DND-41 (cell line): ENCODE measurements at regions not wholly inside any gene's neighbourhood (a gene's known extent, or its start where the extent isn't known, plus 50 kb on each side); places are given as distances from the start of the nearest gene placed in this dataset.

Experiments used
- ATAC-seq: fragments of 200-7000 bp; cut with Tn5 transposase; 3 replicates; pipeline ENCODE4 v1.9.1; 2021; ENCODE audit warnings: low read depth; ENCODE audit not compliant: insufficient read depth
- DNase-seq: peaks from one replicate; pipeline ENCODE4 v3.0.0-alpha.2; 2020
- H2AFZ ChIP-seq: 2 replicates; pipeline ENCODE4 v1.6.0; 2012; ENCODE audit warnings: low read depth, low read length
- H3K27ac ChIP-seq: 2 replicates; pipeline ENCODE4 v1.5.1; 2012; ENCODE audit warnings: low read length, inconsistent platforms
- H3K27me3 ChIP-seq: fragments of 200-600 bp; sonication (generic); 2 replicates; pipeline ENCODE4 v1.6.0; 2012; ENCODE audit warnings: low read length, mild to moderate bottlenecking, inconsistent platforms; ENCODE audit not compliant: insufficient read depth, poor library complexity
- H3K36me3 ChIP-seq: 2 replicates; pipeline ENCODE4 v1.5.1; 2012; ENCODE audit warnings: low read length, inconsistent platforms; ENCODE audit not compliant: insufficient read depth
- H3K4me1 ChIP-seq: 2 replicates; pipeline ENCODE4 v1.5.1; 2012; ENCODE audit warnings: mild to moderate bottlenecking, low read length; ENCODE audit not compliant: insufficient read depth
- H3K4me2 ChIP-seq: 2 replicates; pipeline ENCODE4 v1.6.0; 2012; ENCODE audit warnings: mild to moderate bottlenecking, moderate library complexity, low read length, inconsistent platforms; ENCODE audit not compliant: insufficient read depth
- H3K4me3 ChIP-seq, 2 experiments: fragments of 200-600 bp in 1 of 2; shearing (Covaris generic) in 1 of 2; 2 replicates each; pipeline ENCODE4 v1.5.1; 2012 to 2016; ENCODE audit warnings: inconsistent platforms in 2 of 2, low read length in 2 of 2, mild to moderate bottlenecking in 2 of 2, low read depth in 1 of 2, moderate library complexity in 1 of 2
- H3K79me2 ChIP-seq: 2 replicates; pipeline ENCODE4 v1.6.0; 2012; ENCODE audit warnings: low read length, inconsistent platforms; ENCODE audit not compliant: insufficient read depth
- H3K9ac ChIP-seq: 2 replicates; pipeline ENCODE4 v1.6.0; 2012; ENCODE audit warnings: low read depth, mild to moderate bottlenecking, inconsistent platforms, low read length, moderate library complexity
- H3K9me3 ChIP-seq: 2 replicates; pipeline ENCODE4 v1.5.1; 2012; ENCODE audit warnings: low read length, moderate library complexity, mild to moderate bottlenecking, inconsistent platforms; ENCODE audit not compliant: insufficient read depth, severe bottlenecking
- H4K20me1 ChIP-seq: 2 replicates; pipeline ENCODE4 v1.6.0; 2012; ENCODE audit warnings: low read length; ENCODE audit not compliant: insufficient read depth
- EZH2 ChIP-seq: IDR thresholded peaks from 3 replicates; pipeline ENCODE4 v1.6.1; 2012; ENCODE audit warnings: borderline replicate concordance, low read depth, mild to moderate bottlenecking, moderate library complexity, low read length, inconsistent platforms; ENCODE audit not compliant: severe bottlenecking
- TF ChIP-seq, protein P1 (sequence below): IDR thresholded peaks from 2 replicates; pipeline ENCODE4 v1.5.1; 2012; ENCODE audit warnings: borderline replicate concordance, low read length, moderate library complexity, mild to moderate bottlenecking; ENCODE audit not compliant: poor library complexity, severe bottlenecking; ENCODE audit errors: extremely low read depth

GRCh38 chr6:120116343-120116742, 766.8 kb upstream of the MAN1A1 start:
- no peak for TF ChIP-seq EZH2
- TF ChIP-seq, protein P1, sequence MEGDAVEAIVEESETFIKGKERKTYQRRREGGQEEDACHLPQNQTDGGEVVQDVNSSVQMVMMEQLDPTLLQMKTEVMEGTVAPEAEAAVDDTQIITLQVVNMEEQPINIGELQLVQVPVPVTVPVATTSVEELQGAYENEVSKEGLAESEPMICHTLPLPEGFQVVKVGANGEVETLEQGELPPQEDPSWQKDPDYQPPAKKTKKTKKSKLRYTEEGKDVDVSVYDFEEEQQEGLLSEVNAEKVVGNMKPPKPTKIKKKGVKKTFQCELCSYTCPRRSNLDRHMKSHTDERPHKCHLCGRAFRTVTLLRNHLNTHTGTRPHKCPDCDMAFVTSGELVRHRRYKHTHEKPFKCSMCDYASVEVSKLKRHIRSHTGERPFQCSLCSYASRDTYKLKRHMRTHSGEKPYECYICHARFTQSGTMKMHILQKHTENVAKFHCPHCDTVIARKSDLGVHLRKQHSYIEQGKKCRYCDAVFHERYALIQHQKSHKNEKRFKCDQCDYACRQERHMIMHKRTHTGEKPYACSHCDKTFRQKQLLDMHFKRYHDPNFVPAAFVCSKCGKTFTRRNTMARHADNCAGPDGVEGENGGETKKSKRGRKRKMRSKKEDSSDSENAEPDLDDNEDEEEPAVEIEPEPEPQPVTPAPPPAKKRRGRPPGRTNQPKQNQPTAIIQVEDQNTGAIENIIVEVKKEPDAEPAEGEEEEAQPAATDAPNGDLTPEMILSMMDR = no peak
- H3K27me3 ChIP-seq = no peaks in the 10 kb centered on the region
- ATAC-seq = no peak
- H2AFZ ChIP-seq = no peak overlapping the region
- H3K4me2 ChIP-seq = no peak overlapping the region
- no peaks in the 10 kb centered on the region for H3K36me3 ChIP-seq
- no peak overlapping the region for H3K9ac ChIP-seq
- H3K4me1 ChIP-seq = no peaks in the 10 kb centered on the region
- H3K9me3 ChIP-seq = no peaks in the 10 kb centered on the region
- no peaks in the 10 kb centered on the region for H4K20me1 ChIP-seq
- no peak overlapping the region for H3K27ac ChIP-seq
- no peak overlapping the region for H3K4me3 ChIP-seq
- H3K79me2 ChIP-seq = no peaks in the 10 kb centered on the region
- no peak for DNase-seq

DNA sequence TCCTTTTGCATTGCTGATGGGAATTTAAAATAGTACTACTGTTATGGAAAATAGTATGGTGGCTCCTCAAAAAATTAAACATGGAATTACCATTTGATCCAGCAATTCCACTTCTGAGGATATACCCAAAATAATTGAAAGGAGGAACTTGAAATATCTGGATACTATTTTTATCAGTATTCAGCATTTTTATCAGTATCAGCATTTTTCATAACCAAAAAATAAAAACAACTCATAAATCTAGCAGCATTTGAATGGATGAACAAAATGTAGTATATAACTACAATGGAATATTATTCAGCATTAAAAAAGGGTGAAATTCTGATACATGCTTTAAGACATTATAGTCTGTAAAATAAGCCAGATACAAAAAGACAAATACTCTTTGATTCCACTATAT, 763.4 kb upstream of the MAN1A1 start:
- Histone ChIP-seq H4K20me1 (no peaks in the 10 kb centered on the region), H3K27me3 (no peaks in the 10 kb centered on the region), H3K36me3 (no peaks in the 10 kb centered on the region), H3K79me2 (no peaks in the 10 kb centered on the region), H3K4me2 (no peak overlapping the region), H3K9ac (no peak overlapping the region), H3K9me3 (no peaks in the 10 kb centered on the region), H3K27ac (no peak overlapping the region), H3K4me3 (no peak overlapping the region), H2AFZ (no peak overlapping the region), H3K4me1 (no peaks in the 10 kb centered on the region)
- TF ChIP-seq, protein P1 = no peak
- no peak for TF ChIP-seq EZH2
- ATAC-seq = no peak
- no peak for DNase-seq

DNA sequence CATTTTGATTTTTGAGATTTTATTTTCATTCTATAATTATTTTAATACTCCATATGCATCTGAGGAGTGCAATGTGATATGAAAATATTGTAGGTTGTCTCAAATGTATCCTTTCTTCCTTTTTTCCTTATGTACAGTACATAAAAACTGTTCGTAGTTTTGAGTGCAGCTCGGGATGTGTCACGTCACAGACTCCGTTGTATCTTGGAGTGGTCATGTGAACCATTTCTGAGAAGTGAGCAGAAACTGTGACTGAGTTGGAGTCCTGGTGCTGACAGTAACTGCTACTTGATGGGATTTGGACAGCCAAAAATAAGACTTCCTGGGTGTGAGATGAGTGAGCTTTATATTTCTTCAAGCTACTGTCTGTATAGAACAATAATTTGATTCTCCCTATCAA, 761.4 kb upstream of the MAN1A1 start:
- no peak overlapping the region for H3K9ac ChIP-seq
- H3K4me3 ChIP-seq = no peak overlapping the region
- ATAC-seq (no peak), DNase-seq (no peak)
- TF ChIP-seq, protein P1 = no peak
- TF ChIP-seq EZH2 = no peak
- H3K27ac ChIP-seq = no peak overlapping the region
- H4K20me1 ChIP-seq = no peaks in the 10 kb centered on the region
- no peaks in the 10 kb centered on the region for H3K4me1 ChIP-seq
- no peak overlapping the region for H3K4me2 ChIP-seq
- H3K36me3 ChIP-seq = no peaks in the 10 kb centered on the region
- H3K27me3 ChIP-seq = no peaks in the 10 kb centered on the region
- H3K79me2 ChIP-seq = no peaks in the 10 kb centered on the region
- no peaks in the 10 kb centered on the region for H3K9me3 ChIP-seq
- no peak overlapping the region for H2AFZ ChIP-seq

- Histone ChIP-seq H3K9me3 (no peaks in the 10 kb centered on the region), H4K20me1 (no peaks in the 10 kb centered on the region), H3K36me3 (no peaks in the 10 kb centered on the region), H3K9ac (no peak overlapping the region), H3K27ac (no peak overlapping the region), H3K4me3 (no peak overlapping the region), H3K4me1 (no peaks in the 10 kb centered on the region), H3K4me2 (no peak overlapping the region), H2AFZ (no peak overlapping the region), H3K79me2 (no peaks in the 10 kb centered on the region), H3K27me3 (no peaks in the 10 kb centered on the region)
- DNase-seq (no peak), ATAC-seq (no peak)
- TF ChIP-seq, protein P1 = no peak
- TF ChIP-seq EZH2 = no peak
Measured at GRCh38 chr6:120108061-120108795, 758.7 kb upstream of the MAN1A1 start.
